ENCODE measurements at regions not wholly inside any gene's neighbourhood (a gene's known extent, or its start where the extent isn't known, plus 50 kb on each side); places are given as distances from the start of the nearest gene placed in this dataset.

DNA sequence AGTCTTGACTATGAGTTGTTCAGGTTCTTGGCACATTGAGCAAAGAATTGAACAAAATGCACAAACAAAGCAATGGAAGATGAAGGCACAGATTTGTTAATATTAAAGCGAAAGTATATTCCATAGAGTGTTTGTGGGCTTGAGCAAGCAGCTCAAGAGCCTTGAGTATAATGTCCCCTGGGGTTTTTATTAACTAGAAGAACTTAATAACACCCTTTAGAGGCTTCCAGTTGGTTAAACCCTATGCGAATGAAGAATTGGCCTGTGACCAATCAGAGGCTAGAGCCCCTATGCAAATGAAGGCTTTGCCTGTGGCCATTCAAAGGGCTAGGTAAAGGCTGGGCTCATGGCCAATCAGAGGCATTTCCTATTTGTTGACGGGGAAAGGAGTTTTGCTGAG, 135.3 kb upstream of the IL12B start:
- TF ChIP-seq, protein P1, sequence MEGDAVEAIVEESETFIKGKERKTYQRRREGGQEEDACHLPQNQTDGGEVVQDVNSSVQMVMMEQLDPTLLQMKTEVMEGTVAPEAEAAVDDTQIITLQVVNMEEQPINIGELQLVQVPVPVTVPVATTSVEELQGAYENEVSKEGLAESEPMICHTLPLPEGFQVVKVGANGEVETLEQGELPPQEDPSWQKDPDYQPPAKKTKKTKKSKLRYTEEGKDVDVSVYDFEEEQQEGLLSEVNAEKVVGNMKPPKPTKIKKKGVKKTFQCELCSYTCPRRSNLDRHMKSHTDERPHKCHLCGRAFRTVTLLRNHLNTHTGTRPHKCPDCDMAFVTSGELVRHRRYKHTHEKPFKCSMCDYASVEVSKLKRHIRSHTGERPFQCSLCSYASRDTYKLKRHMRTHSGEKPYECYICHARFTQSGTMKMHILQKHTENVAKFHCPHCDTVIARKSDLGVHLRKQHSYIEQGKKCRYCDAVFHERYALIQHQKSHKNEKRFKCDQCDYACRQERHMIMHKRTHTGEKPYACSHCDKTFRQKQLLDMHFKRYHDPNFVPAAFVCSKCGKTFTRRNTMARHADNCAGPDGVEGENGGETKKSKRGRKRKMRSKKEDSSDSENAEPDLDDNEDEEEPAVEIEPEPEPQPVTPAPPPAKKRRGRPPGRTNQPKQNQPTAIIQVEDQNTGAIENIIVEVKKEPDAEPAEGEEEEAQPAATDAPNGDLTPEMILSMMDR (IDR thresholded peaks at IDR 0.05; ENCODE audit: extremely low read depth in 1 of 2, insufficient read depth in 1 of 2, low read depth in 1 of 2, low read length in 2 of 2): no peak
- no peak for TF ChIP-seq FOS (IDR thresholded peaks at IDR 0.05; ENCODE audit: borderline replicate concordance, insufficient read depth, low read length)
